ENCODE measurements at regions not wholly inside any gene's neighbourhood (a gene's known extent, or its start where the extent isn't known, plus 50 kb on each side); places are given as distances from the start of the nearest gene placed in this dataset.

- H3K27me3 ChIP-seq (ENCODE audit: insufficient read depth) = no peaks in the 10 kb centered on the region
- H3K4me1 ChIP-seq (ENCODE audit: insufficient read depth) = peaks cover 2% of the 10 kb centered on the region
- Mint-ChIP-seq H3K27me3 (ENCODE audit: insufficient read depth, low read depth, poor library complexity) (no peaks in the 10 kb centered on the region), H3K27ac (no peak overlapping the region), H3K4me1 (no peaks in the 10 kb centered on the region; the same call in 2 of the 3 replicates), H3K9me3 (peaks cover 18% of the 10 kb centered on the region; the same call in 2 of the 3 replicates), H3K36me3 (ENCODE audit: low read depth) (peaks cover 6% of the 10 kb centered on the region), H3K4me3 (no peak overlapping the region)
- H3K4me2 ChIP-seq = no peak overlapping the region
- no peak overlapping the region for H3K4me3 ChIP-seq
- no peaks in the 10 kb centered on the region for H4K20me1 ChIP-seq (replicated peaks; ENCODE audit: insufficient read depth)
- ATAC-seq = no peak
- DNase-seq (ENCODE audit: low spot score) = no peak
- H3K27ac ChIP-seq (ENCODE audit: low read depth) = no peak overlapping the region
- H2AFZ ChIP-seq = no peak overlapping the region
- no peaks in the 10 kb centered on the region; the same call in 1 of the 2 replicates for H3K9me2 ChIP-seq (ENCODE audit: insufficient read depth)
- H3K79me2 ChIP-seq (replicated peaks; ENCODE audit: insufficient read depth) = no peaks in the 10 kb centered on the region
- TF ChIP-seq STAT1 (IDR thresholded peaks at IDR 0.05; ENCODE audit: unreplicated experiment) = no peak
- TF ChIP-seq REST (IDR thresholded peaks at IDR 0.05; ENCODE audit: unreplicated experiment) = no peak
- no peak for TF ChIP-seq ZNF462 (CRISPR knock-in tag; IDR thresholded peaks at IDR 0.05)
- no peak for TF ChIP-seq CTCF (conservative IDR thresholded peaks at IDR 0.05; ENCODE audit: low read depth in 2 of 2)
- TF ChIP-seq POLR2AphosphoS5 (IDR thresholded peaks at IDR 0.05; ENCODE audit: low read depth) = no peak
- no peak for TF ChIP-seq NANOG (IDR thresholded peaks at IDR 0.05; ENCODE audit: borderline replicate concordance)
- no peak for TF ChIP-seq ETS1 (IDR thresholded peaks at IDR 0.05)
- no peak for TF ChIP-seq ZNF331 (CRISPR knock-in tag; IDR thresholded peaks at IDR 0.05; ENCODE audit: low read depth)
- TF ChIP-seq ZNF114 (CRISPR knock-in tag; IDR thresholded peaks at IDR 0.05) = no peak
- TF ChIP-seq EZH2 (IDR thresholded peaks at IDR 0.05; ENCODE audit: low read depth, unreplicated experiment) = no peak
- no peak for TF ChIP-seq CREB1 (CRISPR knock-in tag; IDR thresholded peaks at IDR 0.05; ENCODE audit: low read depth)
- TF ChIP-seq JUNB (IDR thresholded peaks at IDR 0.05; ENCODE audit: unreplicated experiment) = no peak
- no peak for TF ChIP-seq EZH2phosphoT487 (IDR thresholded peaks at IDR 0.05; ENCODE audit: unreplicated experiment)
- no peaks in the 10 kb centered on the region for H3F3A ChIP-seq (replicated peaks; ENCODE audit: low read depth)
- H3K36me3 ChIP-seq (ENCODE audit: insufficient read depth) = no peaks in the 10 kb centered on the region
Measured at GRCh38 chr16:54467398-54467797, 180.8 kb upstream of the IRX3 start.
